ENCODE measurements at regions not wholly inside any gene's neighbourhood (a gene's known extent, or its start where the extent isn't known, plus 50 kb on each side); places are given as distances from the start of the nearest gene placed in this dataset.

DNA sequence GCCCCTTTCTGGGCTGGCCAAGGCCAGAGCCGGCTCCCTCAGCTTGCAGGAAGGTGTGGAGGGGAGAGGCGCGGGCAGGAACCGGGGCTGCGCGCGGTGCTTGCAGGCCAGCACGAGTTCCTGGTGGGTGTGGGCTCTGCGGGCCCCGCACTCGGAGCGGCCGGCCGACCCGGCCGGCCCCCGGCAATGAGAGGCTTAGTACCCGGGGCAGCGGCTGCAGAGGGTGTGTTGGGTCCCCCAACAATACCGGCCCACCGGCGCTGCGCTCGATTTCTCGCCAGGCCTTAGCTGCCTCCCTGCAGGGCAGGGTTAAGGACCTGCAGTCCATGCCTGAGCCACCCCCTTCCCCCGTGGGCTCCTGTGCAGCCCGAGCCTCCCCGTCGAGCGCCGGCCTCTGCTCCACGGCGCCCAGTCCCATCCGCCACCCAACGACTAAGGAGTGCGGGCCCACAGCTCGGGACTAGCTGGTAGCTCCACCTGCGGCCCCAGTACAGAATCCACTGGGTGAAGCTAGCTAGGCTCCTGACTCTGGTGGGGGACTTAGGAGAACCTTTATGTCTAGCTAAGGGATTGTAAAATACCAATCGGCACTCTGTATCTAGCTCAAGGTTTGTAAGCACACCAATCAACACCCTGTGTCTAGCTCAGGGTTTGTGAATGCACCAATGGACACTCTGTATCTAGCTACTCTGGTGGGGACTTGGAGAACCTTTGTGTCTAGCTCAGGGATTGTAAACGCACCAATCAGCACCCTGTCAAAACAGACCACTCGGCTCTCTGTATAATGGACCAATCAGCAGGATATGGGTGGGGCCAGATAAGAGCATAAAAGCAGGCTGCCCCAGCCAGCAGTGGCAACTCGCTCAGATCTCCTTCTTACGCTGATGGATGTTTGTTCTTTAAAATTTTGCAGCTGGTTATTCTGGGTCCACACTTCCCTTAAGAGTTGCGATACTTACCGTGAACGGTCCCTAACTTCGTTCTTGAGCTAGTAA is 167.4 kb upstream of the RREB1 start:
- TF ChIP-seq POLR2A (IDR thresholded peaks at IDR 0.05): no peak
- TF ChIP-seq, protein P1, sequence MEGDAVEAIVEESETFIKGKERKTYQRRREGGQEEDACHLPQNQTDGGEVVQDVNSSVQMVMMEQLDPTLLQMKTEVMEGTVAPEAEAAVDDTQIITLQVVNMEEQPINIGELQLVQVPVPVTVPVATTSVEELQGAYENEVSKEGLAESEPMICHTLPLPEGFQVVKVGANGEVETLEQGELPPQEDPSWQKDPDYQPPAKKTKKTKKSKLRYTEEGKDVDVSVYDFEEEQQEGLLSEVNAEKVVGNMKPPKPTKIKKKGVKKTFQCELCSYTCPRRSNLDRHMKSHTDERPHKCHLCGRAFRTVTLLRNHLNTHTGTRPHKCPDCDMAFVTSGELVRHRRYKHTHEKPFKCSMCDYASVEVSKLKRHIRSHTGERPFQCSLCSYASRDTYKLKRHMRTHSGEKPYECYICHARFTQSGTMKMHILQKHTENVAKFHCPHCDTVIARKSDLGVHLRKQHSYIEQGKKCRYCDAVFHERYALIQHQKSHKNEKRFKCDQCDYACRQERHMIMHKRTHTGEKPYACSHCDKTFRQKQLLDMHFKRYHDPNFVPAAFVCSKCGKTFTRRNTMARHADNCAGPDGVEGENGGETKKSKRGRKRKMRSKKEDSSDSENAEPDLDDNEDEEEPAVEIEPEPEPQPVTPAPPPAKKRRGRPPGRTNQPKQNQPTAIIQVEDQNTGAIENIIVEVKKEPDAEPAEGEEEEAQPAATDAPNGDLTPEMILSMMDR (IDR thresholded peaks at IDR 0.05): no peak

All from body of pancreas (tissue), 4 donors.